ENCODE measurements at regions not wholly inside any gene's neighbourhood (a gene's known extent, or its start where the extent isn't known, plus 50 kb on each side); places are given as distances from the start of the nearest gene placed in this dataset.

GRCh38 chr2:212722046-212722445 lies 183.4 kb upstream of the ERBB4 start:
- TF ChIP-seq, protein P1, sequence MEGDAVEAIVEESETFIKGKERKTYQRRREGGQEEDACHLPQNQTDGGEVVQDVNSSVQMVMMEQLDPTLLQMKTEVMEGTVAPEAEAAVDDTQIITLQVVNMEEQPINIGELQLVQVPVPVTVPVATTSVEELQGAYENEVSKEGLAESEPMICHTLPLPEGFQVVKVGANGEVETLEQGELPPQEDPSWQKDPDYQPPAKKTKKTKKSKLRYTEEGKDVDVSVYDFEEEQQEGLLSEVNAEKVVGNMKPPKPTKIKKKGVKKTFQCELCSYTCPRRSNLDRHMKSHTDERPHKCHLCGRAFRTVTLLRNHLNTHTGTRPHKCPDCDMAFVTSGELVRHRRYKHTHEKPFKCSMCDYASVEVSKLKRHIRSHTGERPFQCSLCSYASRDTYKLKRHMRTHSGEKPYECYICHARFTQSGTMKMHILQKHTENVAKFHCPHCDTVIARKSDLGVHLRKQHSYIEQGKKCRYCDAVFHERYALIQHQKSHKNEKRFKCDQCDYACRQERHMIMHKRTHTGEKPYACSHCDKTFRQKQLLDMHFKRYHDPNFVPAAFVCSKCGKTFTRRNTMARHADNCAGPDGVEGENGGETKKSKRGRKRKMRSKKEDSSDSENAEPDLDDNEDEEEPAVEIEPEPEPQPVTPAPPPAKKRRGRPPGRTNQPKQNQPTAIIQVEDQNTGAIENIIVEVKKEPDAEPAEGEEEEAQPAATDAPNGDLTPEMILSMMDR (IDR thresholded peaks at IDR 0.05; ENCODE audit: insufficient read depth, low read length, poor library complexity, severe bottlenecking): no peak
- no peak for TF ChIP-seq EZH2phosphoT487 (conservative IDR thresholded peaks at IDR 0.05; ENCODE audit: low read length)
